ENCODE measurements at regions not wholly inside any gene's neighbourhood (a gene's known extent, or its start where the extent isn't known, plus 50 kb on each side); places are given as distances from the start of the nearest gene placed in this dataset.

DNA sequence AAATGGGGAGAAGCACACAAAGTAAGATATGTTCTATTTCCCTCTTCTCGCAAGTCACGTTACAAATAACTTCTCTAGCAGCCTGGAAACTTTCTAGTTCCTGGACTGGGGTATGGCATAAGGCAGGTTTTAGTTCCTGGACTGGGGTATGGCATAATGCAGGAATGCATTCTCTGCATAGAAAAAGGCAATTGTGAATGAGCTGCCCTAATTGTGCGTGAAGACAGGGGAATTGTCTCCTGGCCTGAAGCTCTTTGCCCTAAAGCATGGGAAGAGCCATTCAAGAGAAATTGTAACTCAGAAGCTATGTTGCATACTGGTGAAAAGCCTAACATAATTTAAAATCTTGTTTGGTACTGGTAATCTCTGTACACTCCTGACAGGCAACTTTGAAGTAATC, 54.3 kb upstream of the CBLB start:
- no CpG with 5 or more reads among the region's 3 CpGs for WGBS (ENCODE audit: extremely low coverage, insufficient coverage, insufficient read length)
- no peak overlapping the region for H3K4ac ChIP-seq (ENCODE audit: low read depth, low read length)
- H2BK12ac ChIP-seq (ENCODE audit: low read length) = no peak overlapping the region
- H2AK5ac ChIP-seq (ENCODE audit: low read length) = no peak overlapping the region
- no peaks in the 10 kb centered on the region for H3K27me3 ChIP-seq (ENCODE audit: insufficient read depth, low read length)
- H3K4me2 ChIP-seq (ENCODE audit: low read length) = no peak overlapping the region
- H3K79me1 ChIP-seq (ENCODE audit: low read length) = no peaks in the 10 kb centered on the region
- no peak overlapping the region for H4K8ac ChIP-seq (ENCODE audit: low read depth, low read length)
- no peak overlapping the region for H2BK120ac ChIP-seq (ENCODE audit: insufficient read depth, low read length, poor library complexity)
- no peaks in the 10 kb centered on the region for H3K9me3 ChIP-seq (ENCODE audit: insufficient read depth, low read depth, low read length)
- peaks cover 0 to 2% of the 10 kb centered on the region in 2 experiments for H3K4me1 ChIP-seq (ENCODE audit: control insufficient read depth in 1 of 2, insufficient read depth in 2 of 2, low read length in 2 of 2)
- H4K91ac ChIP-seq (ENCODE audit: low read depth, low read length) = no peak overlapping the region
- no peak overlapping the region for H3K18ac ChIP-seq (ENCODE audit: low read length)
- DNase-seq = peak; percentile 79 to 95
- H4K12ac ChIP-seq (ENCODE audit: low read depth, low read length) = no peak overlapping the region
- no peak overlapping the region for H3K23ac ChIP-seq (ENCODE audit: low read length)
- H3K27ac ChIP-seq (ENCODE audit: low read depth, low read length) = no peak overlapping the region
- H3K4me3 ChIP-seq (ENCODE audit: low read depth, low read length) = no peak overlapping the region
- no peak overlapping the region for H2BK5ac ChIP-seq (ENCODE audit: low read depth, low read length, poor library complexity)
- no peak overlapping the region for H3K14ac ChIP-seq (ENCODE audit: low read length)
- no peak overlapping the region for H3K9ac ChIP-seq (ENCODE audit: low read length)
- no peaks in the 10 kb centered on the region for H3K36me3 ChIP-seq (ENCODE audit: control insufficient read depth in 1 of 2, insufficient read depth in 2 of 2, low read length in 2 of 2)
- H2AFZ ChIP-seq (ENCODE audit: insufficient read depth, low read length, poor library complexity) = no peak overlapping the region
- H3K79me2 ChIP-seq (ENCODE audit: control insufficient read depth, insufficient read depth, low read length, poor library complexity) = no peaks in the 10 kb centered on the region

DNA sequence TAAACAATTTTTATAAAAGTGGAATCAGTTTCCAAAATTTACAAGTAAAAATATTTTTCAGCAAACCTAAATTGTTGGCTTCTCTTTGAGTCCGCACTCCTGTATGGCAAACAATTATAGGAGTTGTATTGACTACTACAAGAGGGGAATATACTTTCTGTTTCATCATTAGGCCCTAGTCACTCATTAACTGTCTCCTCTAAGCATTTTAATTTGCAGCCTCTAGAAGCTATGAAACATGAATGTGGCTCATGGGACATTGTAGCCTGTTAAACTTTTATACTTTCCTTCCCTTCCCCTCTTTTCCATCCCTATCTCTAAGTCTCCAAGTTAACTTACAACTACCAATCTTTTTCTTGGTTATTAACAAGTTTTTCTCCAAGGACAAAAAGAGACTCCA, 58.9 kb upstream of the CBLB start:
- H2BK5ac ChIP-seq (ENCODE audit: low read depth, low read length, poor library complexity) = no peak overlapping the region
- H2AFZ ChIP-seq (ENCODE audit: insufficient read depth, low read length, poor library complexity) = no peak overlapping the region
- peaks cover 5% of the 10 kb centered on the region for H3K79me1 ChIP-seq (ENCODE audit: low read length)
- H3K4me2 ChIP-seq (ENCODE audit: low read length) = no peak overlapping the region
- H2BK120ac ChIP-seq (ENCODE audit: insufficient read depth, low read length, poor library complexity) = no peak overlapping the region
- H3K4me3 ChIP-seq (ENCODE audit: low read depth, low read length) = no peak overlapping the region
- H3K4ac ChIP-seq (ENCODE audit: low read depth, low read length) = no peak overlapping the region
- no peak overlapping the region for H2BK12ac ChIP-seq (ENCODE audit: low read length)
- H3K9me3 ChIP-seq (ENCODE audit: insufficient read depth, low read depth, low read length) = no peaks in the 10 kb centered on the region
- no peak overlapping the region for H3K14ac ChIP-seq (ENCODE audit: low read length)
- no peak overlapping the region for H3K18ac ChIP-seq (ENCODE audit: low read length)
- H3K36me3 ChIP-seq (ENCODE audit: control insufficient read depth in 1 of 2, insufficient read depth in 2 of 2, low read length in 2 of 2) = no peaks in the 10 kb centered on the region
- no peak overlapping the region for H4K91ac ChIP-seq (ENCODE audit: low read depth, low read length)
- DNase-seq = no peak
- H4K12ac ChIP-seq (ENCODE audit: low read depth, low read length) = no peak overlapping the region
- no peaks in the 10 kb centered on the region for H3K27me3 ChIP-seq (ENCODE audit: insufficient read depth, low read length)
- H3K9ac ChIP-seq (ENCODE audit: low read length) = no peak overlapping the region
- H3K4me1 ChIP-seq (ENCODE audit: control insufficient read depth in 1 of 2, insufficient read depth in 2 of 2, low read length in 2 of 2) = peaks cover 0 to 2% of the 10 kb centered on the region in 2 experiments
- H3K23ac ChIP-seq (ENCODE audit: low read length) = no peak overlapping the region
- WGBS (ENCODE audit: extremely low coverage, insufficient coverage, insufficient read length) = no CpG with 5 or more reads among the region's 1 CpG
- no peak overlapping the region for H2AK5ac ChIP-seq (ENCODE audit: low read length)
- no peak overlapping the region for H4K8ac ChIP-seq (ENCODE audit: low read depth, low read length)
- H3K79me2 ChIP-seq (ENCODE audit: control insufficient read depth, insufficient read depth, low read length, poor library complexity) = no peaks in the 10 kb centered on the region
- H3K27ac ChIP-seq (ENCODE audit: low read depth, low read length) = no peak overlapping the region

GRCh38 chr3:105930733-105931132, 61.9 kb upstream of the CBLB start:
- Histone ChIP-seq H3K4me2 (ENCODE audit: low read length) (no peak overlapping the region), H2AK5ac (ENCODE audit: low read length) (no peak overlapping the region), H3K9ac (ENCODE audit: low read length) (no peak overlapping the region), H3K36me3 (ENCODE audit: control insufficient read depth in 1 of 2, insufficient read depth in 2 of 2, low read length in 2 of 2) (no peaks in the 10 kb centered on the region), H3K4me3 (ENCODE audit: low read depth, low read length) (no peak overlapping the region), H3K14ac (ENCODE audit: low read length) (no peak overlapping the region), H4K12ac (ENCODE audit: low read depth, low read length) (no peak overlapping the region), H3K27me3 (ENCODE audit: insufficient read depth, low read length) (no peaks in the 10 kb centered on the region), H2AFZ (ENCODE audit: insufficient read depth, low read length, poor library complexity) (no peak overlapping the region), H4K91ac (ENCODE audit: low read depth, low read length) (no peak overlapping the region), H3K4me1 (ENCODE audit: control insufficient read depth in 1 of 2, insufficient read depth in 2 of 2, low read length in 2 of 2) (peaks cover 0 to 2% of the 10 kb centered on the region in 2 experiments), H3K4ac (ENCODE audit: low read depth, low read length) (no peak overlapping the region), H2BK12ac (ENCODE audit: low read length) (no peak overlapping the region), H3K23ac (ENCODE audit: low read length) (no peak overlapping the region), H4K8ac (ENCODE audit: low read depth, low read length) (no peak overlapping the region), H2BK5ac (ENCODE audit: low read depth, low read length, poor library complexity) (no peak overlapping the region), H3K79me1 (ENCODE audit: low read length) (peaks cover 7% of the 10 kb centered on the region), H3K18ac (ENCODE audit: low read length) (no peak overlapping the region), H3K9me3 (ENCODE audit: insufficient read depth, low read depth, low read length) (no peaks in the 10 kb centered on the region), H2BK120ac (ENCODE audit: insufficient read depth, low read length, poor library complexity) (no peak overlapping the region), H3K79me2 (ENCODE audit: control insufficient read depth, insufficient read depth, low read length, poor library complexity) (no peaks in the 10 kb centered on the region), H3K27ac (ENCODE audit: low read depth, low read length) (no peak overlapping the region)
- WGBS (ENCODE audit: extremely low coverage, insufficient coverage, insufficient read length) = no CpG with 5 or more reads among the region's 3 CpGs
- peak in 1 of 2 donors; percentile 43 for DNase-seq

GRCh38 chr3:105931500-105931899, 62.7 kb upstream of the CBLB start:
- Histone ChIP-seq H4K12ac (ENCODE audit: low read depth, low read length) (no peak overlapping the region), H2AFZ (ENCODE audit: insufficient read depth, low read length, poor library complexity) (no peak overlapping the region), H3K9ac (ENCODE audit: low read length) (no peak overlapping the region), H3K4me2 (ENCODE audit: low read length) (no peak overlapping the region), H2AK5ac (ENCODE audit: low read length) (no peak overlapping the region), H2BK5ac (ENCODE audit: low read depth, low read length, poor library complexity) (no peak overlapping the region), H3K4me3 (ENCODE audit: low read depth, low read length) (no peak overlapping the region), H3K36me3 (ENCODE audit: control insufficient read depth in 1 of 2, insufficient read depth in 2 of 2, low read length in 2 of 2) (no peaks in the 10 kb centered on the region), H3K79me1 (ENCODE audit: low read length) (peaks cover 7% of the 10 kb centered on the region), H3K27me3 (ENCODE audit: insufficient read depth, low read length) (no peaks in the 10 kb centered on the region), H3K4me1 (ENCODE audit: control insufficient read depth in 1 of 2, insufficient read depth in 2 of 2, low read length in 2 of 2) (peaks cover 0 to 2% of the 10 kb centered on the region in 2 experiments), H3K14ac (ENCODE audit: low read length) (no peak overlapping the region), H4K8ac (ENCODE audit: low read depth, low read length) (no peak overlapping the region), H3K18ac (ENCODE audit: low read length) (no peak overlapping the region), H2BK120ac (ENCODE audit: insufficient read depth, low read length, poor library complexity) (no peak overlapping the region), H3K4ac (ENCODE audit: low read depth, low read length) (no peak overlapping the region), H3K79me2 (ENCODE audit: control insufficient read depth, insufficient read depth, low read length, poor library complexity) (no peaks in the 10 kb centered on the region), H3K9me3 (ENCODE audit: insufficient read depth, low read depth, low read length) (no peaks in the 10 kb centered on the region), H3K23ac (ENCODE audit: low read length) (no peak overlapping the region), H2BK12ac (ENCODE audit: low read length) (no peak overlapping the region), H3K27ac (ENCODE audit: low read depth, low read length) (no peak overlapping the region), H4K91ac (ENCODE audit: low read depth, low read length) (no peak overlapping the region)
- no peak for DNase-seq
- WGBS (ENCODE audit: extremely low coverage, insufficient coverage, insufficient read length) = no CpG with 5 or more reads among the region's 2 CpGs

All from trophoblast cell (in vitro differentiated cells and primary cell).